ENCODE measurements at regions not wholly inside any gene's neighbourhood (a gene's known extent, or its start where the extent isn't known, plus 50 kb on each side); places are given as distances from the start of the nearest gene placed in this dataset.

- H3K4me1 ChIP-seq, result no peaks in the 10 kb centered on the region
- TF ChIP-seq POLR2AphosphoS5 (IDR thresholded peaks at IDR 0.05), result no peak
- TF ChIP-seq POLR2A (IDR thresholded peaks at IDR 0.05), result no peak
- no peak for TF ChIP-seq EP300 (IDR thresholded peaks at IDR 0.05)
- TF ChIP-seq, protein P1, sequence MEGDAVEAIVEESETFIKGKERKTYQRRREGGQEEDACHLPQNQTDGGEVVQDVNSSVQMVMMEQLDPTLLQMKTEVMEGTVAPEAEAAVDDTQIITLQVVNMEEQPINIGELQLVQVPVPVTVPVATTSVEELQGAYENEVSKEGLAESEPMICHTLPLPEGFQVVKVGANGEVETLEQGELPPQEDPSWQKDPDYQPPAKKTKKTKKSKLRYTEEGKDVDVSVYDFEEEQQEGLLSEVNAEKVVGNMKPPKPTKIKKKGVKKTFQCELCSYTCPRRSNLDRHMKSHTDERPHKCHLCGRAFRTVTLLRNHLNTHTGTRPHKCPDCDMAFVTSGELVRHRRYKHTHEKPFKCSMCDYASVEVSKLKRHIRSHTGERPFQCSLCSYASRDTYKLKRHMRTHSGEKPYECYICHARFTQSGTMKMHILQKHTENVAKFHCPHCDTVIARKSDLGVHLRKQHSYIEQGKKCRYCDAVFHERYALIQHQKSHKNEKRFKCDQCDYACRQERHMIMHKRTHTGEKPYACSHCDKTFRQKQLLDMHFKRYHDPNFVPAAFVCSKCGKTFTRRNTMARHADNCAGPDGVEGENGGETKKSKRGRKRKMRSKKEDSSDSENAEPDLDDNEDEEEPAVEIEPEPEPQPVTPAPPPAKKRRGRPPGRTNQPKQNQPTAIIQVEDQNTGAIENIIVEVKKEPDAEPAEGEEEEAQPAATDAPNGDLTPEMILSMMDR (IDR thresholded peaks at IDR 0.05), result no peak
- no peaks in the 10 kb centered on the region for H3K36me3 ChIP-seq
- DNase-seq, result no peak
- H3K9me3 ChIP-seq, result no peaks in the 10 kb centered on the region
- H3K27me3 ChIP-seq, result no peaks in the 10 kb centered on the region
- 67 to 68% methylated on average over 3 of the region's 3 CpGs for WGBS, 2 donors
- H3K4me3 ChIP-seq, result no peak overlapping the region
- no peak overlapping the region for H3K27ac ChIP-seq
- ATAC-seq (ENCODE audit: low FRiP score in 2 of 2), result no peak
Observed at GRCh38 chr14:71202881-71203280, 295.6 kb downstream of the PCNX1 start.

DNA sequence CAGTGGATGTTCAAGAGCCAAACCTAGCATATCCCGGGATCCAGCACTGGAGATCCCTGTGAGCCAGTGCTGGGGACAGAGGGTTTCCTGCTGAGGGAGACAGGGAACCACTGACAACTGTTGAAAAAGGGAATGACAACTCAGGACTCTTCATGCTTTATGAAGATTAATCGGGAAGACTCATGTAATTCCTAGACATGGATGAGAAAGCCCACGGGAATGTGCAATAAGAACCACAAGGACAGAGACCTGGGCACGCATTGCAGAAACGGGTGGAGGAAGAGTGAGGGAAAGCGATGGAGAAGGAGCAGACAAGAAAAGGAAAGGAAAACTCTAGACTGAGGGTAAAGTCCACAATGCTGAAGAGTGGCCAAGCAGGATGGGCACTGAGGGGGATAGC is 296.0 kb downstream of the PCNX1 start:
- no peaks in the 10 kb centered on the region for H3K9me3 ChIP-seq
- no peak for ATAC-seq (ENCODE audit: low FRiP score in 2 of 2)
- TF ChIP-seq, protein P1 (IDR thresholded peaks at IDR 0.05), result no peak
- no peak for TF ChIP-seq EP300 (IDR thresholded peaks at IDR 0.05)
- no peak for TF ChIP-seq POLR2A (IDR thresholded peaks at IDR 0.05)
- TF ChIP-seq POLR2AphosphoS5 (IDR thresholded peaks at IDR 0.05), result no peak
- no peak for DNase-seq
- no peak overlapping the region for H3K27ac ChIP-seq
- WGBS, 2 donors, result 90 to 92% methylated on average over 6 of the region's 6 CpGs
- no peaks in the 10 kb centered on the region for H3K27me3 ChIP-seq
- no peaks in the 10 kb centered on the region for H3K4me1 ChIP-seq
- no peaks in the 10 kb centered on the region for H3K36me3 ChIP-seq
- H3K4me3 ChIP-seq, result no peak overlapping the region

GRCh38 chr14:71204231-71204630 is 297.0 kb downstream of the PCNX1 start:
- no peak overlapping the region for H3K27ac ChIP-seq
- H3K36me3 ChIP-seq, result no peaks in the 10 kb centered on the region
- no peak for DNase-seq
- TF ChIP-seq POLR2A (IDR thresholded peaks at IDR 0.05) (no peak), POLR2AphosphoS5 (IDR thresholded peaks at IDR 0.05) (no peak), EP300 (IDR thresholded peaks at IDR 0.05) (no peak)
- TF ChIP-seq, protein P1 (IDR thresholded peaks at IDR 0.05), result no peak
- no peaks in the 10 kb centered on the region for H3K9me3 ChIP-seq
- WGBS, 2 donors, result 46 to 74% methylated on average over 2 of the region's 2 CpGs
- H3K27me3 ChIP-seq, result no peaks in the 10 kb centered on the region
- ATAC-seq (ENCODE audit: low FRiP score in 2 of 2), result no peak
- no peak overlapping the region for H3K4me3 ChIP-seq
- H3K4me1 ChIP-seq, result no peaks in the 10 kb centered on the region

GRCh38 chr14:71204768-71205167 is 297.5 kb downstream of the PCNX1 start:
- H3K4me3 ChIP-seq, result no peak overlapping the region
- no peaks in the 10 kb centered on the region for H3K36me3 ChIP-seq
- no peaks in the 10 kb centered on the region for H3K27me3 ChIP-seq
- H3K9me3 ChIP-seq, result no peaks in the 10 kb centered on the region
- WGBS, 2 donors, result 96 to 100% methylated on average over 1 of the region's 1 CpG
- no peak for ATAC-seq (ENCODE audit: low FRiP score in 2 of 2)
- no peak overlapping the region for H3K27ac ChIP-seq
- H3K4me1 ChIP-seq, result no peaks in the 10 kb centered on the region
- no peak for DNase-seq
- TF ChIP-seq EP300 (IDR thresholded peaks at IDR 0.05) (no peak), POLR2A (IDR thresholded peaks at IDR 0.05) (no peak), POLR2AphosphoS5 (IDR thresholded peaks at IDR 0.05) (no peak)
- TF ChIP-seq, protein P1 (IDR thresholded peaks at IDR 0.05), result no peak

DNA sequence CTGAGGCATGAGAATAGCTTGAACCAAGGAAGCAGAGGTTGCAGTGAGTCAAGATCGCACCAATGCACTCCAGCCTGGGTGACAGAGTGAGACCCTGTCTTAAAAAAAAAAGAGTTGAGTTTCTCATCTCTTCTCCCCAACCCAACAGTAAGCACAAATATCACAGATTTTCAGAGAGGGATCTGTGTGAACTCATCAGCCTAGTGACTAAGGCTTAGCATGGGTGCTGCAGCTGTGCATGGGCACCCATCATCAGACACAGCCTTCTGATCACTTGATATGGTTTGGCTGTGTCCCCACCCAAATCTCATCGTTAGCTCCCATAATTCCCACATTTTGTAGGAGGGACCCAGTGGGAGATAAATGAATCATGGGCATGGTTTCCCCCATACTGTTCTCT is 298.9 kb downstream of the PCNX1 start:
- Histone ChIP-seq H3K9me3 (no peaks in the 10 kb centered on the region), H3K4me1 (no peaks in the 10 kb centered on the region), H3K4me3 (no peak overlapping the region), H3K36me3 (no peaks in the 10 kb centered on the region), H3K27me3 (no peaks in the 10 kb centered on the region), H3K27ac (no peak overlapping the region)
- DNase-seq, result no peak
- TF ChIP-seq, protein P1 (IDR thresholded peaks at IDR 0.05), result no peak
- TF ChIP-seq EP300 (IDR thresholded peaks at IDR 0.05) (no peak), POLR2AphosphoS5 (IDR thresholded peaks at IDR 0.05) (no peak), POLR2A (IDR thresholded peaks at IDR 0.05) (no peak)
- WGBS, 2 donors, result 75 to 100% methylated on average over 2 of the region's 2 CpGs
- ATAC-seq (ENCODE audit: low FRiP score in 2 of 2), result no peak
